ENCODE measurements at regions not wholly inside any gene's neighbourhood (a gene's known extent, or its start where the extent isn't known, plus 50 kb on each side); places are given as distances from the start of the nearest gene placed in this dataset.

DNA sequence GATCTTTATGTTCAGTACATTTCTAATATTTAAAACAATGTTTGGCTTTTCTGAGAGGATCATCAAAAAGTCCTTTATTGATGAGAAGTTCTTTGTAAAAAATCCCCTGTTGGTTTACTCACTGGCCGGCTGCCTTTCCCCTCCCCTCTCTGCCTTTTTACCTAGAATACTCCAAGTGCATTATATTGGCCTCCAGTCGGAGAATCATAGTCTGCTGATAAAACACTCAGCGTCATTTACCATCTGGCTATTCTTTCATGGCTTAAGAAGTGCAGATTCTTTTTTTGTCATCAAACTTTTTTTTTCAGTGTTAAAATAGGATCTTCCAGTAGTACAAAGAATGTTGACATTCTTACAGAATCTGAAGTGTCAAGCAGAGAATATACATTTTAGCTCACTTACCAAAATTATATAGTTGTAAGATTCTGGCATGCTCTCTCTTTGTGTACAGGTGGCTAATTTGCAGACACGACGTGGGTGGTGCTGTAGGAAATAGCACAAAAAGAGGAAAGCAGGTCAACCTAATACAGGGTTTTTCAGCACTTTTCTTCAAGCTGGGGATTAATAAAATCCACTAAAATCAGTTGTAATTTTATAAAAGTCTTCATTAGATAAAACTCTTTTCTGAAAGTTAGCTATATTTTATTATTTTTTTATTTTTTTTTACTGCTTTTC is 731.8 kb downstream of the KCTD8 start:
- no peak overlapping the region for H3K4me3 ChIP-seq
- H3K27ac ChIP-seq, result no peak overlapping the region
- no peak for DNase-seq (ENCODE audit: low read depth in 1 of 2, low spot score in 2 of 2)
- no peaks in the 10 kb centered on the region for H3K36me3 ChIP-seq
- no peaks in the 10 kb centered on the region for H3K27me3 ChIP-seq (replicated peaks)
- H3K9me3 ChIP-seq (replicated peaks), result no peaks in the 10 kb centered on the region
- H3K4me1 ChIP-seq (replicated peaks), result no peaks in the 10 kb centered on the region

- Histone ChIP-seq H3K27ac (no peak overlapping the region), H3K4me1 (replicated peaks) (no peaks in the 10 kb centered on the region), H3K9me3 (replicated peaks) (no peaks in the 10 kb centered on the region), H3K4me3 (no peak overlapping the region), H3K27me3 (replicated peaks) (no peaks in the 10 kb centered on the region), H3K36me3 (no peaks in the 10 kb centered on the region)
- DNase-seq (ENCODE audit: low read depth in 1 of 2, low spot score in 2 of 2), result no peak
Observed at GRCh38 chr4:43718369-43718768, 730.2 kb downstream of the KCTD8 start.

- Histone ChIP-seq H3K4me3 (no peak overlapping the region), H3K27ac (no peak overlapping the region), H3K4me1 (replicated peaks) (no peaks in the 10 kb centered on the region), H3K27me3 (replicated peaks) (no peaks in the 10 kb centered on the region), H3K9me3 (replicated peaks) (no peaks in the 10 kb centered on the region), H3K36me3 (no peaks in the 10 kb centered on the region)
- DNase-seq (ENCODE audit: low read depth in 1 of 2, low spot score in 2 of 2), result no peak
Observed at GRCh38 chr4:43732829-43733426, 715.7 kb downstream of the KCTD8 start.

- H3K4me3 ChIP-seq, result no peak overlapping the region
- DNase-seq (ENCODE audit: low read depth in 1 of 2, low spot score in 2 of 2), result no peak
- H3K4me1 ChIP-seq (replicated peaks), result no peaks in the 10 kb centered on the region
- H3K27ac ChIP-seq, result no peak overlapping the region
- H3K27me3 ChIP-seq (replicated peaks), result no peaks in the 10 kb centered on the region
- no peaks in the 10 kb centered on the region for H3K36me3 ChIP-seq
- no peaks in the 10 kb centered on the region for H3K9me3 ChIP-seq (replicated peaks)
Observed at GRCh38 chr4:43742083-43742482, 706.5 kb downstream of the KCTD8 start.

GRCh38 chr4:43754566-43754965 is 694.0 kb downstream of the KCTD8 start:
- Histone ChIP-seq H3K36me3 (no peaks in the 10 kb centered on the region), H3K27ac (no peak overlapping the region), H3K4me3 (no peak overlapping the region), H3K9me3 (replicated peaks) (no peaks in the 10 kb centered on the region), H3K4me1 (replicated peaks) (no peaks in the 10 kb centered on the region), H3K27me3 (replicated peaks) (no peaks in the 10 kb centered on the region)
- no peak for DNase-seq (ENCODE audit: low read depth in 1 of 2, low spot score in 2 of 2)

DNA sequence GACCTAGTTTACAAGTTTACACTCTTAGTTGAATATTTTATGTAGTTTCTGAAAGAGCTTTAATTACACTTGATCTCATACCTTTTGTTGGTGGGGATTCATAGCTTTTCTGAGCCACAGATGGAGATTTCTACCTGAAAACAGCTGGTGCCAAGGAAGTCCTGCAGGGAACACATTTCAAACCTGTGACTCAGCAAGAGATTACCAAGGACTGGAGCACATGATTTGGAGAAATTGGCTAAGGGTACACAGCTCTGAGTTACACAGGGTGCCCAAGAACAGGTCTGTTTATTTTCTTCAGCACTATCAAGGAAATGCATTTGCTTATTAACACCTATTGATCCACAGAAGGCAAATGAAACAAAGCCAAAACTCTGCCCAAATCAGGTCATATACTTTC is 691.5 kb downstream of the KCTD8 start:
- DNase-seq (ENCODE audit: low read depth in 1 of 2, low spot score in 2 of 2), result no peak

DNA sequence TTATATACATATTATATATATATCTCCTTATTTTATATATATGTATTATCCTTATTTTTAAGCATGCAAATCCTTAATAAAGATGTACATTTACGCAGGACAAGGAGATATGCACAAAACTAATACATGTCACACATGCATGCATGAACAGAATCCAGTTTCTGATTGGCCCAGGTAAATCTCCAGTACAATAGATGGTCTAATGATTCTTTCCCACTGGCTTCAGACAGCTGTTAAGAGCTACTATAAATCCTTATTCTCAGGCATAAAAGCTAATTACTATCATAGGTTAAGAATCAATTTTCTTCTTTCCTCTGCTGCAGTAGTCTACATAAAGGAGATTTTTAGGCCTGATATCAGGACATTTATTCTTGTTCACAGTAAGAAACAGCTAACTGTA is 689.8 kb downstream of the KCTD8 start:
- Histone ChIP-seq H3K27me3 (replicated peaks) (no peaks in the 10 kb centered on the region), H3K4me1 (replicated peaks) (no peaks in the 10 kb centered on the region), H3K27ac (no peak overlapping the region), H3K9me3 (replicated peaks) (no peaks in the 10 kb centered on the region), H3K36me3 (no peaks in the 10 kb centered on the region), H3K4me3 (no peak overlapping the region)
- no peak for DNase-seq (ENCODE audit: low read depth in 1 of 2, low spot score in 2 of 2)

More for the DNA sequence above, 691.5 kb downstream of the KCTD8 start:
- Histone ChIP-seq H3K27me3 (replicated peaks) (no peaks in the 10 kb centered on the region), H3K4me1 (replicated peaks) (no peaks in the 10 kb centered on the region), H3K27ac (no peak overlapping the region), H3K36me3 (no peaks in the 10 kb centered on the region), H3K9me3 (replicated peaks) (no peaks in the 10 kb centered on the region), H3K4me3 (no peak overlapping the region)

- Histone ChIP-seq H3K36me3 (no peaks in the 10 kb centered on the region), H3K9me3 (replicated peaks) (no peaks in the 10 kb centered on the region), H3K27ac (no peak overlapping the region), H3K4me1 (replicated peaks) (no peaks in the 10 kb centered on the region), H3K27me3 (replicated peaks) (no peaks in the 10 kb centered on the region), H3K4me3 (no peak overlapping the region)
- DNase-seq (ENCODE audit: low read depth in 1 of 2, low spot score in 2 of 2), result no peak
Observed at GRCh38 chr4:43763029-43763610, 685.5 kb downstream of the KCTD8 start.

GRCh38 chr4:43765514-43765913 is 683.1 kb downstream of the KCTD8 start:
- Histone ChIP-seq H3K4me3 (no peak overlapping the region), H3K27me3 (replicated peaks) (no peaks in the 10 kb centered on the region), H3K9me3 (replicated peaks) (no peaks in the 10 kb centered on the region), H3K4me1 (replicated peaks) (no peaks in the 10 kb centered on the region), H3K36me3 (no peaks in the 10 kb centered on the region), H3K27ac (no peak overlapping the region)
- DNase-seq (ENCODE audit: low read depth in 1 of 2, low spot score in 2 of 2), result no peak

DNA sequence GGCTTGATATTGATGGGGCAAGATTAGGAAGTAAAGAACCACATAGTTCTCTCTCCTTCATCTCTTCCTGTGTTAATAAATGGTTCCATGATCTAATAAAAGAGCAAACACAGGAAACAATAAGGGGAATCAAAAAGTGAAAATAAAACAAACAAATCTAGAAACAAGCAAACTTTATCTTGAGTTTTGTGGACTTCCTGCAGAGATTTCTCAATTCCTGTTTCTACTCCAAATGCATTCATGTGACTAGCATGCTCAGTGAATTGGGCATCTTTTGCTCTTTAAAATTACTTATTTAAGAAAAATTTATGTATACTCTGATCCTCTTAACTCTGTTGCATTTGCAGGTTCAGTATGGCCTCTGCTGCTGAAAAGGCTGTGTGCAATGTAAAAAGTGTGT is 682.0 kb downstream of the KCTD8 start:
- no peaks in the 10 kb centered on the region for H3K36me3 ChIP-seq

GRCh38 chr4:43776371-43776770 is 672.2 kb downstream of the KCTD8 start:
- Histone ChIP-seq H3K36me3 (no peaks in the 10 kb centered on the region), H3K4me1 (replicated peaks) (no peaks in the 10 kb centered on the region), H3K4me3 (no peak overlapping the region), H3K9me3 (replicated peaks) (no peaks in the 10 kb centered on the region), H3K27me3 (replicated peaks) (no peaks in the 10 kb centered on the region), H3K27ac (no peak overlapping the region)
- no peak for DNase-seq (ENCODE audit: low read depth in 1 of 2, low spot score in 2 of 2)

More for the DNA sequence above, 682.0 kb downstream of the KCTD8 start:
- no peaks in the 10 kb centered on the region for H3K4me1 ChIP-seq (replicated peaks)
- no peak for DNase-seq (ENCODE audit: low read depth in 1 of 2, low spot score in 2 of 2)
- no peaks in the 10 kb centered on the region for H3K9me3 ChIP-seq (replicated peaks)
- H3K27me3 ChIP-seq (replicated peaks), result no peaks in the 10 kb centered on the region
- H3K4me3 ChIP-seq, result no peak overlapping the region
- no peak overlapping the region for H3K27ac ChIP-seq

- Histone ChIP-seq H3K9me3 (replicated peaks) (no peaks in the 10 kb centered on the region), H3K27ac (no peak overlapping the region), H3K4me3 (no peak overlapping the region), H3K36me3 (no peaks in the 10 kb centered on the region), H3K4me1 (replicated peaks) (no peaks in the 10 kb centered on the region), H3K27me3 (replicated peaks) (no peaks in the 10 kb centered on the region)
- DNase-seq (ENCODE audit: low read depth in 1 of 2, low spot score in 2 of 2), result no peak
Observed at GRCh38 chr4:43778187-43778915, 670.3 kb downstream of the KCTD8 start.

DNA sequence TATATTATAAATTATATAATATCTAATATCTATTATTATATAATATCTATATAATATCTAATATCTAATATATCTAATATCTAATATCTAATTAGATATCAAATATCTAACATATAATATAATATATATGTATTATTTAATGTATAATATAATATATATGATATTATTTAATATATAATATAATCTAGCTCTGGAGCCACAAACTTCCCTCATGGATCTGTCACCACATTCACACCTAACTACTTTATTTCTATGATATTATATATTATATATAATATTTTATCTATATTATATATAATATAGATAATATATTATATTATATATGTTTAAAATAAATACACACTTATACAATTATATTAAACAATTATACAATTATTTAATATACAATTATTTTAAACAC is 667.5 kb downstream of the KCTD8 start:
- DNase-seq (ENCODE audit: low read depth in 1 of 2, low spot score in 2 of 2), result no peak
- no peaks in the 10 kb centered on the region for H3K27me3 ChIP-seq (replicated peaks)

DNA sequence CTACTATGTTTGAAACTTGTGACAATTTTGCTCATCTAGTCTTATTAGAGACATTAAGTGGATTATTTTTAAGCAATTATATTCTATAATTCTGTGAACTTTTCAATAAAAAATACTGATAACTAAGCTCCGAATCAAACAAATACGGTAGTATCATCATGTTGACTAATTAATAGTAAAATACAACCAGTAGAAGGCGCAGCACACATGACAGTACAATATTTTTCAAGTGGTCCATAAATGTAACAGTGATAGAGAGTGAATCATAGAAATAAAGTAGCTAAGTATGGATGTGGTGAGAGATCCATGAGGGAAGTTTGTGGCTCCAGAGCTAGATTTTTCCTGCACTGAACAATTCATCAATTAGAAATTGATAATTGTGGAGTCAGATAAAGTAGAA is 666.2 kb downstream of the KCTD8 start:
- Histone ChIP-seq H3K27ac (no peak overlapping the region), H3K27me3 (replicated peaks) (no peaks in the 10 kb centered on the region), H3K36me3 (no peaks in the 10 kb centered on the region), H3K4me3 (no peak overlapping the region), H3K9me3 (replicated peaks) (no peaks in the 10 kb centered on the region), H3K4me1 (replicated peaks) (no peaks in the 10 kb centered on the region)
- no peak for DNase-seq (ENCODE audit: low read depth in 1 of 2, low spot score in 2 of 2)

More for the DNA sequence above, 667.5 kb downstream of the KCTD8 start:
- H3K4me1 ChIP-seq (replicated peaks), result no peaks in the 10 kb centered on the region
- H3K36me3 ChIP-seq, result no peaks in the 10 kb centered on the region
- no peak overlapping the region for H3K27ac ChIP-seq
- no peaks in the 10 kb centered on the region for H3K9me3 ChIP-seq (replicated peaks)
- H3K4me3 ChIP-seq, result no peak overlapping the region

All from SJSA1 (cell line).